ENCODE measurements at regions not wholly inside any gene's neighbourhood (a gene's known extent, or its start where the extent isn't known, plus 50 kb on each side); places are given as distances from the start of the nearest gene placed in this dataset.

DNA sequence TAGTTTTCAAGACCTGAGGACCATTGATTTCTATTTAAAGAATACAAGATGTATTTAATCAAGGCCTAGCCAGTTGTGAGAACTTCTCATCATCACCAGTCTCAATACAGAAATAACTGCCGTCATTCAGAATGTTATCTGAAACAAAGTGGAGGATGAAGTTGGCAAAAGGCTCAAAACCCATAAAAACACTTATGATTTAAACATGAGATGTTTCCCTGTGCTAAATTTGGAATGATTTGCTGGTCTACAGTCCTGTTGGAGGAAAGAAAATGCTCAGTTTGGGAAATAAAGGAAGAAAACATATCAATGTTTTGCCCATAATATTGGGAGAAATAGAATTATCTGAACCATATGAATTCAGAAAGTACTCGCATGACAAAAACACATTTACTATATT, 192.2 kb downstream of the ADGRA3 start:
- no peak for TF ChIP-seq POLR2A (IDR thresholded peaks at IDR 0.05)
- TF ChIP-seq, protein P1, sequence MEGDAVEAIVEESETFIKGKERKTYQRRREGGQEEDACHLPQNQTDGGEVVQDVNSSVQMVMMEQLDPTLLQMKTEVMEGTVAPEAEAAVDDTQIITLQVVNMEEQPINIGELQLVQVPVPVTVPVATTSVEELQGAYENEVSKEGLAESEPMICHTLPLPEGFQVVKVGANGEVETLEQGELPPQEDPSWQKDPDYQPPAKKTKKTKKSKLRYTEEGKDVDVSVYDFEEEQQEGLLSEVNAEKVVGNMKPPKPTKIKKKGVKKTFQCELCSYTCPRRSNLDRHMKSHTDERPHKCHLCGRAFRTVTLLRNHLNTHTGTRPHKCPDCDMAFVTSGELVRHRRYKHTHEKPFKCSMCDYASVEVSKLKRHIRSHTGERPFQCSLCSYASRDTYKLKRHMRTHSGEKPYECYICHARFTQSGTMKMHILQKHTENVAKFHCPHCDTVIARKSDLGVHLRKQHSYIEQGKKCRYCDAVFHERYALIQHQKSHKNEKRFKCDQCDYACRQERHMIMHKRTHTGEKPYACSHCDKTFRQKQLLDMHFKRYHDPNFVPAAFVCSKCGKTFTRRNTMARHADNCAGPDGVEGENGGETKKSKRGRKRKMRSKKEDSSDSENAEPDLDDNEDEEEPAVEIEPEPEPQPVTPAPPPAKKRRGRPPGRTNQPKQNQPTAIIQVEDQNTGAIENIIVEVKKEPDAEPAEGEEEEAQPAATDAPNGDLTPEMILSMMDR (IDR thresholded peaks at IDR 0.05) = no peak
